ENCODE measurements at regions not wholly inside any gene's neighbourhood (a gene's known extent, or its start where the extent isn't known, plus 50 kb on each side); places are given as distances from the start of the nearest gene placed in this dataset.
A peak's percentile ranks its signal among the peaks of the same experiment; 100 is the strongest.
"Not testable (repeated sequence)": the region's sequence is repeated elsewhere in the genome, so short reads cannot be mapped to it uniquely, and the experiment has no call there.

DNA sequence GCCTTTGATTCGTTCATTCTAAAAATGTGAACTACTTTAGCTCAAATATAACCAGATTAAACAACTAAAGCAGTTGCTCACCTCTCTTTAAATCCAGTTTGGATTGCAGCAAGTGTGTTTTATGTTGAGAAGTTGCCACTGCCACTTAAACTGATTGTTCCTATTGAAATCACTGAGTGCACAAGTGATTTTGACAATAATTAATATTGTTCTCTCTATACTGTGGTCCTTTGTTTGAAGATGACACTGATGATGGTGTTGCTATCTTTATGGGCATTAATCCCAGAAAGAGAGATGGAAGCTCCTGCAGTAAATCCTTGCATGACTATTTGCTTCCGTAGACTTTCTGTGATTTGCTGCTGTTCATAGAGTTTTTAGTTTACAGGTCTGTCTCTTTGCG is 251.4 kb upstream of the ZEB2 start:
- no CpG with 5 or more reads among the region's 3 CpGs for WGBS (ENCODE audit: insufficient coverage)
- Histone ChIP-seq H3K36me3 (ENCODE audit: control insufficient read depth, insufficient read depth, low read length) (no peaks in the 10 kb centered on the region), H3K27me3 (ENCODE audit: control insufficient read depth, insufficient read depth, low read length) (no peaks in the 10 kb centered on the region), H3K27ac (ENCODE audit: low read depth, low read length) (peak overlapping the region; percentile 47), H3K9me3 (ENCODE audit: control insufficient read depth, insufficient read depth, low read length) (no peaks in the 10 kb centered on the region), H3K4me3 (ENCODE audit: low read depth, low read length) (no peak overlapping the region), H3K4me1 (ENCODE audit: control insufficient read depth, insufficient read depth, low read length) (no peaks in the 10 kb centered on the region)
- DNase-seq (ENCODE audit: low read depth in 4 of 6, low spot score in 6 of 6): peak in 1 of 6 donors; percentile 23

DNA sequence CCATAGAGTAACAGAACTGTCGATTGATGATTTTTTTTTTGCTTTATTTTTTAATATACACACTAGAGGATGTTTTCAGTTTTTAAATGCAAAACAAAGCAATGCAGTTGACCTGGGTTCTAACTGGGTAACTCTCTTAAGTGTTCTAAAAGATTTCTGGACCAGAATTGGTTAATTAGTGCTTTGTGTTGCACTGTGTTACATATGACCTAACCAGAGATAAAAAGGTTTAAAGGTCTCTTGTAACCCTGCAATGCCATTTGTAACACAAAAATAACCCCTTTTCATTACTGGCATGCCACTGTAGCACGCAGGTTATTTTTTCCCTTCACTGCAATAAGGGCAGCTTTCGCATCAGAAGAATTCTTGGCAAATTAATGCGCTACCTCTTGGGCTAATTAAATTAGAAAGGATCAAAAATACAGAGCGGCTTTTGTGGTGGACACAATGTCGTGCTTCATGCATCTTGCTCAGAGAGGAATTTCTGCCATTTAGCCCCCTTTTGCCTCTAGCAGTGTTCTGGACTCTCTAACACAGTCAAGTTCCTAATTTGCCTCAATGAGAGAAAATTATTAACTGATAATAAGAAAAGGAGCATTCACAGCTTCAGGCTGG is 250.8 kb upstream of the ZEB2 start:
- peak in 2 of 6 donors; percentile 48 to 60 for DNase-seq (ENCODE audit: low read depth in 4 of 6, low spot score in 6 of 6)
- Histone ChIP-seq H3K4me1 (ENCODE audit: control insufficient read depth, insufficient read depth, low read length) (no peaks in the 10 kb centered on the region), H3K4me3 (ENCODE audit: low read depth, low read length) (no peak overlapping the region), H3K27me3 (ENCODE audit: control insufficient read depth, insufficient read depth, low read length) (no peaks in the 10 kb centered on the region), H3K36me3 (ENCODE audit: control insufficient read depth, insufficient read depth, low read length) (no peaks in the 10 kb centered on the region), H3K27ac (ENCODE audit: low read depth, low read length) (peak overlapping the region; percentile 47), H3K9me3 (ENCODE audit: control insufficient read depth, insufficient read depth, low read length) (no peaks in the 10 kb centered on the region)
- WGBS (ENCODE audit: insufficient coverage): 80% methylated on average over 1 of the region's 6 CpGs

DNA sequence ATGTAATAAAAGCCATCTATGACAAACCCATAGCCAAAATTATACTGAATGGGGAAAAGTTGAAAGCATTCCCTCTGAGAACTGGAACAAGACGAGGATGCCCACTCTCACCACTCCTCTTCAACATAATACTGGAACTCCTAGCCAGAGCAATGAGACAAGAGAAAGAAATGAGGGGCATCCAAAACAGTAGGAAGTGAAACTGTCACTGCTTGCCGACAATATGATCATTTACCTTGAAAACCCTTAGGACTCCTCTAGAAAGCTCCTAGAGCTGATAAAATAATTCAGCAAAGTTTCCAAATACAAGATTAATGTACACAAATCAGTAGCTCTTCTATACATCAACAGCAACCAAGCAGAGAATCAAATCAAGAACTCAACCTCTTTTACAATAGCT is 241.0 kb upstream of the ZEB2 start:
- H3K9me3 ChIP-seq (ENCODE audit: control insufficient read depth, insufficient read depth, low read length); H3K4me1 ChIP-seq (ENCODE audit: control insufficient read depth, insufficient read depth, low read length); H3K27ac ChIP-seq (ENCODE audit: low read depth, low read length); H3K27me3 ChIP-seq (ENCODE audit: control insufficient read depth, insufficient read depth, low read length); H3K36me3 ChIP-seq (ENCODE audit: control insufficient read depth, insufficient read depth, low read length); DNase-seq (ENCODE audit: low read depth in 4 of 6, low spot score in 6 of 6); H3K4me3 ChIP-seq (ENCODE audit: low read depth, low read length): not testable (repeated sequence)
- WGBS (ENCODE audit: insufficient coverage): no CpG with 5 or more reads among the region's 2 CpGs

- no peak overlapping the region for H3K27ac ChIP-seq (ENCODE audit: low read depth, low read length)
- H3K4me1 ChIP-seq (ENCODE audit: control insufficient read depth, insufficient read depth, low read length): no peaks in the 10 kb centered on the region
- no peaks in the 10 kb centered on the region for H3K36me3 ChIP-seq (ENCODE audit: control insufficient read depth, insufficient read depth, low read length)
- DNase-seq (ENCODE audit: low read depth in 4 of 6, low spot score in 6 of 6): no peak
- no peaks in the 10 kb centered on the region for H3K27me3 ChIP-seq (ENCODE audit: control insufficient read depth, insufficient read depth, low read length)
- H3K4me3 ChIP-seq (ENCODE audit: low read depth, low read length): no peak overlapping the region
- no peaks in the 10 kb centered on the region for H3K9me3 ChIP-seq (ENCODE audit: control insufficient read depth, insufficient read depth, low read length)
Measured at GRCh38 chr2:144759746-144760145, 239.8 kb upstream of the ZEB2 start.

DNA sequence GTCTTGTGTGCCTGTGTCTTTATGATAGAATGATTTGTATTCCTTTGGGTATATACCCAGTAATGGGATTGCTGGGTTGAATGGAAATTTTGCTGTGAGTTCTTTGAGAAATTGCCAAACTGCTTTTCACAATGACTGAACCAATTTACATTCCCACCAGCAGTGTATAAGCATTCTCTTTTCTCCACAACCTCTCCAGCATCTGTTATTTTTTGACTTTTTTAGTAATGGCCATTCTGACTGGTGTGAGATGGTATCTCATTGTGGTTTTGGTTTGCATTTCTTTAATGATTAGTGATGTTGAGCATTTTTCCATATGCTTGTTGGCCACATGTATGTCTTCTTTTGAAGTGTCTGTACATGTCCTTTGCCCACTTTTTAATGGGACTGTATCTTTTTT is 238.3 kb upstream of the ZEB2 start:
- H3K9me3 ChIP-seq (ENCODE audit: control insufficient read depth, insufficient read depth, low read length); H3K4me3 ChIP-seq (ENCODE audit: low read depth, low read length); H3K4me1 ChIP-seq (ENCODE audit: control insufficient read depth, insufficient read depth, low read length); H3K36me3 ChIP-seq (ENCODE audit: control insufficient read depth, insufficient read depth, low read length); DNase-seq (ENCODE audit: low read depth in 4 of 6, low spot score in 6 of 6); H3K27me3 ChIP-seq (ENCODE audit: control insufficient read depth, insufficient read depth, low read length); H3K27ac ChIP-seq (ENCODE audit: low read depth, low read length): not testable (repeated sequence)

DNA sequence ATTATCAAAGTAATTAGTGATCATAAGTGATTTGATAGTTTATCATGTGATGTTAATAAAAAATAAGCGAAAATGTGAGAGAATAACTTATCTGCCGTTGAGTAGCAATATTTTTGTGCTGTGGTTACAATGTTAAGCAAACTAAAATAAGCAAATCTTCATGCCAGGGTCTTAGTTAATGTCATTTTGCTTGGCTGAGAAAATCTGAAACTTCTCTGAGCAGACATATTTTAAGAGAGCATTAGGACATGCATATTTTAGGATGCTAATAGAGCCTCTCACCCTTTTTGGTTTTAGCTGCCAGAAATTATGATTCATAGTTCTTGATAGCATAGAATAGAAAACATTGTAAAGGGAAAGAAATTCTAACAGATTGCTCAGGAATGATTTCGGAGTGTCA is 233.5 kb upstream of the ZEB2 start:
- H3K27me3 ChIP-seq (ENCODE audit: control insufficient read depth, insufficient read depth, low read length): no peaks in the 10 kb centered on the region
- no peaks in the 10 kb centered on the region for H3K4me1 ChIP-seq (ENCODE audit: control insufficient read depth, insufficient read depth, low read length)
- no peak overlapping the region for H3K4me3 ChIP-seq (ENCODE audit: low read depth, low read length)
- no peak overlapping the region for H3K27ac ChIP-seq (ENCODE audit: low read depth, low read length)
- WGBS (ENCODE audit: insufficient coverage): 93% methylated on average over 2 of the region's 3 CpGs
- no peaks in the 10 kb centered on the region for H3K36me3 ChIP-seq (ENCODE audit: control insufficient read depth, insufficient read depth, low read length)
- peak in 1 of 6 donors; percentile 21 for DNase-seq (ENCODE audit: low read depth in 4 of 6, low spot score in 6 of 6)
- peaks cover 7% of the 10 kb centered on the region for H3K9me3 ChIP-seq (ENCODE audit: control insufficient read depth, insufficient read depth, low read length)

DNA sequence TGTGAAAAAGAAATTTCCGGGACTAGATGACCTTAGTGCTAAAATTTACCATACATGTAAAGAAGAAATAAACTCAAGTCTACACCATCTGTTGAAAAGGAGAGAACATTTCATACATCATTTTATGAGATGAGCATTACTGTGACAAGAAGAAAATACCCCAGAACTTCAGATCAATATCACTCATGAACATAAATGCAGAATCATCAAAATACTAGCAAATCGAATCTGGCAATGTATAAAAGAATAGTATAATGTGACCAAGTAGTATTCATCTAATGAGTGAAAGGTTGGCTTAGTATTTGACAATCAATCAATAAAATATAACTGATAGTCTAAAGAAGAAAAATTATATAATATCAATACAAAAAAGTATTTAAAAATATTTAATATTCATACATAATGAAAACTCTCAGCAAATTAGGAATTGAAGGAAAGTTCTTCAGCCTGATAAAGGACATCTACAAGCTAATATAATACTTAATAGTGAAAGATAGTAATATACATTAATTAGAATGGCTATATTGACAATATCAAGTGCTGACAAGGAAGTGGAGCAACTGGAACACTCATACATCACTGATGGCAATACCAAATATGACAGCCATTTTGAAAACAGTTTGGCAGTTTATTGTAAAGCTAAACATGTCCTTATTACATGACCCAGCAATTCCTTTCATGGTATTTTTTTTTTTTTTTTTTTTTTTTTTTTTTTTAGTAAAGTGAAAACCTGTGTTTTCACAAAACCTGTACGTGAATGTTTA is 231.4 kb upstream of the ZEB2 start:
- Histone ChIP-seq H3K27me3 (ENCODE audit: control insufficient read depth, insufficient read depth, low read length) (no peaks in the 10 kb centered on the region), H3K4me1 (ENCODE audit: control insufficient read depth, insufficient read depth, low read length) (no peaks in the 10 kb centered on the region), H3K27ac (ENCODE audit: low read depth, low read length) (no peak overlapping the region), H3K9me3 (ENCODE audit: control insufficient read depth, insufficient read depth, low read length) (peaks cover 9% of the 10 kb centered on the region), H3K36me3 (ENCODE audit: control insufficient read depth, insufficient read depth, low read length) (no peaks in the 10 kb centered on the region), H3K4me3 (ENCODE audit: low read depth, low read length) (no peak overlapping the region)
- no peak for DNase-seq (ENCODE audit: low read depth in 4 of 6, low spot score in 6 of 6)
- WGBS (ENCODE audit: insufficient coverage): no CpG with 5 or more reads among the region's 3 CpGs

DNA sequence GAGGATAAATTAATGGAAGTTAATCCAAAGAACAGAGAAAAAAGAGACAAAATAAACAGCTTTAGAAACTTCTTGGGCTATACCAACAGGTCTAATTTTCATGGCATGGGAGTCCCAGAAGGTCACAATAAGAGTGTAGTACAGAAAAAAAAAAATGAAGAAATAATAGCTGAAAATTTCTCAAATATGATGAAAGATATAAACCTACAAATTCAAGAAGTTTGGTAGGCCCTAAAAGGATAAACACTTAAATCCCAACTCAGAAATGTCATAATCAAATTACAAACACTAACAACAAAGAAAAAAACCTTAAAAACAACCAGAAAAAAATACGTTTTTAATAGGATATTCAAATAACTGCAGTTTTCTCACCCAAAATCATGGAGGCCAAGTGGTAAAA is 229.3 kb upstream of the ZEB2 start:
- WGBS (ENCODE audit: insufficient coverage): no CpG with 5 or more reads among the region's 1 CpG
- H3K27me3 ChIP-seq (ENCODE audit: control insufficient read depth, insufficient read depth, low read length): no peaks in the 10 kb centered on the region
- no peaks in the 10 kb centered on the region for H3K4me1 ChIP-seq (ENCODE audit: control insufficient read depth, insufficient read depth, low read length)
- no peak overlapping the region for H3K27ac ChIP-seq (ENCODE audit: low read depth, low read length)
- H3K36me3 ChIP-seq (ENCODE audit: control insufficient read depth, insufficient read depth, low read length): no peaks in the 10 kb centered on the region
- H3K9me3 ChIP-seq (ENCODE audit: control insufficient read depth, insufficient read depth, low read length): peaks cover 9% of the 10 kb centered on the region
- DNase-seq (ENCODE audit: low read depth in 4 of 6, low spot score in 6 of 6): no peak
- H3K4me3 ChIP-seq (ENCODE audit: low read depth, low read length): no peak overlapping the region

DNA sequence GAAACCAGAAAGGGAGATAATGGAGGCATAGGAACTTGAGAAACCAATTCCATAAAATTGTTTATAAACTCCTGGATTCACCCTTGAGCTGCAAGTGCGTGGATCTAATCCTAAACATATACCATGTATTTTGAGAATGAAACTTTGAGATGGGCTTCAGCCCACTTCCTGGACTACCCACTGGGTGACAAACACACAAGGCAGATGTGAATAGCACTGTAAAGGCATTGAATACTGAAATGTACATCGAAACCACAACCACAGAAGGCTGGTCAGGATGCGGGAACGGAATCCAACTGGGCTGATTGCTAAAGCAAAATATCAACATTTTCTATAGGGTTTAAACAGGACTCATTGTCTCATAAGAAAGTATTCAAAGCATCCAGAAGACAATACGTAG is 228.5 kb upstream of the ZEB2 start:
- Histone ChIP-seq H3K4me1 (ENCODE audit: control insufficient read depth, insufficient read depth, low read length) (no peaks in the 10 kb centered on the region), H3K27ac (ENCODE audit: low read depth, low read length) (no peak overlapping the region), H3K27me3 (ENCODE audit: control insufficient read depth, insufficient read depth, low read length) (no peaks in the 10 kb centered on the region), H3K36me3 (ENCODE audit: control insufficient read depth, insufficient read depth, low read length) (no peaks in the 10 kb centered on the region), H3K9me3 (ENCODE audit: control insufficient read depth, insufficient read depth, low read length) (peaks cover 9% of the 10 kb centered on the region), H3K4me3 (ENCODE audit: low read depth, low read length) (no peak overlapping the region)
- WGBS (ENCODE audit: insufficient coverage): 0% methylated on average over 1 of the region's 5 CpGs
- no peak for DNase-seq (ENCODE audit: low read depth in 4 of 6, low spot score in 6 of 6)

DNA sequence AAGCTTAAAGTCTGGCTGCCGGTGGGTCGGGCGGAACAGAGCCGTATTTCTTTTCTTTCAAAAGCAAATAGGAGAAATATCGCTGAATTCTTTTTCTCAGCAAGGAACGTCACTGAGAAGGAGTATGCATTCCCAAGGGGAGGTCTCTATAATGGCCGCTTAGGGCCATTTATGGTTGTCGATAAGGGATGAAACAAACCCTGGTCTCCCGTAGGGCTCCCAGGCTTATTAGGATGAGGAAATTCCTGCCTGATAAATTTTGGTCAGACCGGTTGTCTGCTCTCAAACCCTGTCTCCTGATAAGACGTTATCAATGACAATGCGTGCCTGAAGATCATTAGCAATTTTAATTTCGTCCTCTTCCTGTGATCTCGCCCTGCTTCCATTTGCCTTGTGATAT is 227.7 kb upstream of the ZEB2 start:
- 97% methylated on average over 9 of the region's 14 CpGs for WGBS (ENCODE audit: insufficient coverage)
- Histone ChIP-seq H3K4me1 (ENCODE audit: control insufficient read depth, insufficient read depth, low read length) (no peaks in the 10 kb centered on the region), H3K27ac (ENCODE audit: low read depth, low read length) (no peak overlapping the region), H3K9me3 (ENCODE audit: control insufficient read depth, insufficient read depth, low read length) (peaks cover 9% of the 10 kb centered on the region), H3K36me3 (ENCODE audit: control insufficient read depth, insufficient read depth, low read length) (no peaks in the 10 kb centered on the region), H3K27me3 (ENCODE audit: control insufficient read depth, insufficient read depth, low read length) (no peaks in the 10 kb centered on the region), H3K4me3 (ENCODE audit: low read depth, low read length) (no peak overlapping the region)
- no peak for DNase-seq (ENCODE audit: low read depth in 4 of 6, low spot score in 6 of 6)
